Breast epithelium (tissue), 3 donors: ENCODE measurements at regions not wholly inside any gene's neighbourhood (a gene's known extent, or its start where the extent isn't known, plus 50 kb on each side); places are given as distances from the start of the nearest gene placed in this dataset.

ENCODE experiments used
- POLR2AphosphoS5 ChIP-seq, 3 donors: sonication (generic); formaldehyde crosslinking; IDR thresholded peaks; one replicate each; pipeline ENCODE4 v1.6.1; 2017; ENCODE audit warnings: antibody characterized with exemption in 3 of 3
- TF ChIP-seq, protein P1 (sequence below), 3 donors: fragments of 450-650 bp; IDR thresholded peaks; one replicate each; pipeline ENCODE4 v1.5.1; 2016 to 2017; ENCODE audit warnings: antibody characterized with exemption in 3 of 3, mild to moderate bottlenecking in 3 of 3, moderate library complexity in 3 of 3

DNA sequence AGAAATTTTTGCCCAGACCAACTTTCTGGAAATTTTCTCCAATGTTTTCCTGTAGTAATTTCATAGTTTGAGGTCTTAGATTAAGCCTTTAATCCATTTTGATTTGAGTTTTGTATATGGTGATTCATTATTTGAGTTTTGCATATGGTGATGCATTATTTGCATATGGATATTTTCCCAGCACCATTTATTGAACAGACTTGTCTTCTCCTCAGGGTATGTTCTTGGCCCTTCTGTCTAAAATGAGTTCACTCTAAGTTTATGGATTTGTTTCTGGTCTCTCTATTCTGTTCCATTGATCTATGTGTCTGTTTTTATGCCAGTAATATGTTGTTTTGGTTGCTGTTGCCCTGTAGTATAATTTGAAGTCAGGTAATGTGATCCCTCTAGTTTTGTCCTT is 139.3 kb downstream of the SLC25A46 start:
- TF ChIP-seq, protein P1, sequence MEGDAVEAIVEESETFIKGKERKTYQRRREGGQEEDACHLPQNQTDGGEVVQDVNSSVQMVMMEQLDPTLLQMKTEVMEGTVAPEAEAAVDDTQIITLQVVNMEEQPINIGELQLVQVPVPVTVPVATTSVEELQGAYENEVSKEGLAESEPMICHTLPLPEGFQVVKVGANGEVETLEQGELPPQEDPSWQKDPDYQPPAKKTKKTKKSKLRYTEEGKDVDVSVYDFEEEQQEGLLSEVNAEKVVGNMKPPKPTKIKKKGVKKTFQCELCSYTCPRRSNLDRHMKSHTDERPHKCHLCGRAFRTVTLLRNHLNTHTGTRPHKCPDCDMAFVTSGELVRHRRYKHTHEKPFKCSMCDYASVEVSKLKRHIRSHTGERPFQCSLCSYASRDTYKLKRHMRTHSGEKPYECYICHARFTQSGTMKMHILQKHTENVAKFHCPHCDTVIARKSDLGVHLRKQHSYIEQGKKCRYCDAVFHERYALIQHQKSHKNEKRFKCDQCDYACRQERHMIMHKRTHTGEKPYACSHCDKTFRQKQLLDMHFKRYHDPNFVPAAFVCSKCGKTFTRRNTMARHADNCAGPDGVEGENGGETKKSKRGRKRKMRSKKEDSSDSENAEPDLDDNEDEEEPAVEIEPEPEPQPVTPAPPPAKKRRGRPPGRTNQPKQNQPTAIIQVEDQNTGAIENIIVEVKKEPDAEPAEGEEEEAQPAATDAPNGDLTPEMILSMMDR (IDR thresholded peaks at IDR 0.05) = no peak
- no peak for TF ChIP-seq POLR2AphosphoS5 (IDR thresholded peaks at IDR 0.05)
